ENCODE measurements at regions not wholly inside any gene's neighbourhood (a gene's known extent, or its start where the extent isn't known, plus 50 kb on each side); places are given as distances from the start of the nearest gene placed in this dataset.

GRCh38 chr2:39546937-39547336 is 109.9 kb upstream of the MAP4K3 start:
- Mint-ChIP-seq H3K36me3 (ENCODE audit: insufficient read depth, unreplicated experiment) (peaks cover 5% of the 10 kb centered on the region), H3K27ac (ENCODE audit: unreplicated experiment) (peak overlapping the region; percentile 45), H3K9me3 (ENCODE audit: low read depth, unreplicated experiment) (peaks cover 6% of the 10 kb centered on the region), H3K27me3 (ENCODE audit: unreplicated experiment) (peaks cover 12% of the 10 kb centered on the region), H3K4me1 (ENCODE audit: low read depth, unreplicated experiment) (peaks cover 33% of the 10 kb centered on the region), H3K4me3 (ENCODE audit: low read depth, unreplicated experiment) (no peak overlapping the region)
- CTCF ChIA-PET = interaction anchor here (1.0 kb wide), 1 partner anchor 21 kb away, joined by 3 read pairs; no protein-coding TSS in a partner anchor
- TF ChIP-seq CTCF (IDR thresholded peaks at IDR 0.05; ENCODE audit: unreplicated experiment) = no peak
- intact Hi-C loops (cut with micrococcal nuclease; ENCODE audit: unreplicated experiment) = no loop called here
- BruUV-seq (replicated peaks) = no TSS peak
- DNase-seq = no peak

GRCh38 chr2:39547811-39548719 is 111.0 kb upstream of the MAP4K3 start:
- peaks cover 33% of the 10 kb centered on the region for H3K4me1 Mint-ChIP-seq (ENCODE audit: low read depth, unreplicated experiment)
- CTCF ChIA-PET = no interaction called here
- DNase-seq = peak; percentile 14
- no peak overlapping the region for H3K27ac Mint-ChIP-seq (ENCODE audit: unreplicated experiment)
- H3K4me3 Mint-ChIP-seq (ENCODE audit: low read depth, unreplicated experiment) = no peak overlapping the region
- H3K36me3 Mint-ChIP-seq (ENCODE audit: insufficient read depth, unreplicated experiment) = peaks cover 5% of the 10 kb centered on the region
- TF ChIP-seq CTCF (IDR thresholded peaks at IDR 0.05; ENCODE audit: unreplicated experiment) = no peak
- H3K9me3 Mint-ChIP-seq (ENCODE audit: low read depth, unreplicated experiment) = peaks cover 6% of the 10 kb centered on the region
- no TSS peak for BruUV-seq (replicated peaks)
- intact Hi-C loops (cut with micrococcal nuclease; ENCODE audit: unreplicated experiment) = no loop called here
- H3K27me3 Mint-ChIP-seq (ENCODE audit: unreplicated experiment) = peaks cover 12% of the 10 kb centered on the region

- H3K4me1 Mint-ChIP-seq (ENCODE audit: low read depth, unreplicated experiment) = peaks cover 33% of the 10 kb centered on the region
- no peak overlapping the region for H3K4me3 Mint-ChIP-seq (ENCODE audit: low read depth, unreplicated experiment)
- no peak overlapping the region for H3K27ac Mint-ChIP-seq (ENCODE audit: unreplicated experiment)
These were observed 111.9 kb upstream of the MAP4K3 start for GRCh38 chr2:39549000-39549399.

More at GRCh38 chr2:39549000-39549399, 111.9 kb upstream of the MAP4K3 start:
- CTCF ChIA-PET = no interaction called here
- intact Hi-C loops (cut with micrococcal nuclease; ENCODE audit: unreplicated experiment) = no loop called here
- BruUV-seq (replicated peaks) = no TSS peak
- no peak for DNase-seq
- H3K9me3 Mint-ChIP-seq (ENCODE audit: low read depth, unreplicated experiment) = peaks cover 6% of the 10 kb centered on the region
- TF ChIP-seq CTCF (IDR thresholded peaks at IDR 0.05; ENCODE audit: unreplicated experiment) = no peak
- H3K27me3 Mint-ChIP-seq (ENCODE audit: unreplicated experiment) = peaks cover 12% of the 10 kb centered on the region
- H3K36me3 Mint-ChIP-seq (ENCODE audit: insufficient read depth, unreplicated experiment) = peaks cover 5% of the 10 kb centered on the region
